ENCODE measurements at regions not wholly inside any gene's neighbourhood (a gene's known extent, or its start where the extent isn't known, plus 50 kb on each side); places are given as distances from the start of the nearest gene placed in this dataset.

DNA sequence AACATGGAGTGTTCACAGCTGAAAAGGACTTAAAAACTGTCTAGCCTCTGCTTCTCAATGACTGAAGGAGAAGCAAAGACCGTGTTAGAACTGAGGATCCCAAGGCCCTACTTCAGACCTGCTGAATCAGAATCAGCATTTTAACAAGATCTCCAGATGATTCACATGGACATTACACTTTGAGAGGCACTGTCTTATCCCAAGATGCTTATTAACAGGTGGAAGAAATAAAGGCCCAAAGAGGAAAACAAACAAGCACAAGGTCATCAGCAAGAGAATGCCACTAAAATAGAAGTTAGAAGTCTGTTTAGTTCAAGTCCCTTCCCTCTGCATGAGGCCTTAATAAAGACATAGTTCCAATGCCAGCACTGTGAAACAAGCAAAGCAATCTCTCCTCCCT, 191.4 kb upstream of the BCL6 start:
- no peaks in the 10 kb centered on the region for H3K27me3 ChIP-seq (ENCODE audit: insufficient read depth, poor library complexity, severe bottlenecking)
- no peaks in the 10 kb centered on the region for H3K4me1 ChIP-seq (ENCODE audit: insufficient read depth, poor library complexity, severe bottlenecking)
- no peak overlapping the region for H3K27ac ChIP-seq (ENCODE audit: poor library complexity, severe bottlenecking)
- no peaks in the 10 kb centered on the region for H3K36me3 ChIP-seq (ENCODE audit: low read depth)
- TF ChIP-seq, protein P1, sequence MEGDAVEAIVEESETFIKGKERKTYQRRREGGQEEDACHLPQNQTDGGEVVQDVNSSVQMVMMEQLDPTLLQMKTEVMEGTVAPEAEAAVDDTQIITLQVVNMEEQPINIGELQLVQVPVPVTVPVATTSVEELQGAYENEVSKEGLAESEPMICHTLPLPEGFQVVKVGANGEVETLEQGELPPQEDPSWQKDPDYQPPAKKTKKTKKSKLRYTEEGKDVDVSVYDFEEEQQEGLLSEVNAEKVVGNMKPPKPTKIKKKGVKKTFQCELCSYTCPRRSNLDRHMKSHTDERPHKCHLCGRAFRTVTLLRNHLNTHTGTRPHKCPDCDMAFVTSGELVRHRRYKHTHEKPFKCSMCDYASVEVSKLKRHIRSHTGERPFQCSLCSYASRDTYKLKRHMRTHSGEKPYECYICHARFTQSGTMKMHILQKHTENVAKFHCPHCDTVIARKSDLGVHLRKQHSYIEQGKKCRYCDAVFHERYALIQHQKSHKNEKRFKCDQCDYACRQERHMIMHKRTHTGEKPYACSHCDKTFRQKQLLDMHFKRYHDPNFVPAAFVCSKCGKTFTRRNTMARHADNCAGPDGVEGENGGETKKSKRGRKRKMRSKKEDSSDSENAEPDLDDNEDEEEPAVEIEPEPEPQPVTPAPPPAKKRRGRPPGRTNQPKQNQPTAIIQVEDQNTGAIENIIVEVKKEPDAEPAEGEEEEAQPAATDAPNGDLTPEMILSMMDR (IDR thresholded peaks at IDR 0.05; ENCODE audit: poor library complexity, severe bottlenecking): no peak
- H3K4me3 ChIP-seq (ENCODE audit: severe bottlenecking): no peak overlapping the region
- ATAC-seq (ENCODE audit: low read depth) (no peak), DNase-seq (ENCODE audit: low spot score) (no peak)
- no peaks in the 10 kb centered on the region for H3K9me3 ChIP-seq (ENCODE audit: severe bottlenecking)

DNA sequence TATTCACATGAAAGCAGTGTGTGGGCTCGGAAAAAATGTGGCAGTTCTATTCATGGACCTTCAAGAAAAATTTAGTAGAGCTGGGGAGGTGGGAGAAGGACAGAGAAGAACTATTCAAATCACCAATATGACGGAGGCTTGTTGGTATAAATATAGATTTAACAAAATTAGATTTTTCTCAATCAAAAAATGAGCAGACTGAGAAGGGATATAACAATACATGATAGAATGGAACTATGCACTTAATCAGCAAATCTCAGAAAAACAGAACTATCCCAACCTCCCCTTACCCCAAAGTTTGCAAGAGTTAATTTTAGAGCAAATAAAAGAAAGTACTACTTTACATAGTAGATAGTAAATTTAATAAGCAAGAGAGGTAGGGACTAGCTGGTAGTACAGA, 194.6 kb upstream of the BCL6 start:
- Histone ChIP-seq H3K27ac (ENCODE audit: poor library complexity, severe bottlenecking) (no peak overlapping the region), H3K4me3 (ENCODE audit: severe bottlenecking) (no peak overlapping the region), H3K9me3 (ENCODE audit: severe bottlenecking) (no peaks in the 10 kb centered on the region), H3K36me3 (ENCODE audit: low read depth) (no peaks in the 10 kb centered on the region), H3K27me3 (ENCODE audit: insufficient read depth, poor library complexity, severe bottlenecking) (no peaks in the 10 kb centered on the region), H3K4me1 (ENCODE audit: insufficient read depth, poor library complexity, severe bottlenecking) (peaks cover 13% of the 10 kb centered on the region)
- TF ChIP-seq, protein P1 (IDR thresholded peaks at IDR 0.05; ENCODE audit: poor library complexity, severe bottlenecking): no peak
- ATAC-seq (ENCODE audit: low read depth): no peak
- DNase-seq (ENCODE audit: low spot score): no peak

DNA sequence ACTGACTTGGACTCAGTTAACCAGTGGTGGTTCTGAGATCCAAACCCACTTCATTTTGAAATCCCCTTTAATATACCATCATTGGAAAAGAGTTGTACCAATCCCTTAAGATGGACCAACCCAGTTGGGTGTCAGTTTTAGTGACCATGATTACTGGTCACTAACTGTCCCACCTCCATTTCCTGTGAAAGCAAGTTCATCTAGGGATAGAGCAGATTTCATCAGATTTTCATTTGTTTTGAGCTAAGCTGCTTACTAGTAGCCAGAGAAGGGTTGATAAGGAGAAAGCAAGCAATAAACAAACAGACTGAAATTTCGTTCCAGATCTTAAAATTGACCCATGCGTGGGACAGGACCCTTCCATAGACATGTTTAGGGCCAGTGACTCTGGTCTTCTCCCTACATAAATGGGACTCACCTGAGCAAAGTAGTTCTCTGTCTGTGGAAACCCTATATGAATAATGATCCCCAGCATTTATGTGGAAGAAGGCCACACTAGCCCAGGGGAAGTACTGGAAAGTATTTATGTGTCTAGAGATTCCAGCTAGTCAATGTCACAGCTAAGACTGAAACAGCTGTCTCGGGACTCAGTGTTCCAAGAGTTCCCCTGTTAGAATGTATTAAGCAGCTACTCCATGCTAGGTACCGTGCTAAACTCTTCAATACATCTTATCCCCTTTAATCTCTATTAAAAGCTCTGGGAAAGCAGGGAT, 196.0 kb upstream of the BCL6 start:
- ATAC-seq (ENCODE audit: low read depth): no peak
- H3K27ac ChIP-seq (ENCODE audit: poor library complexity, severe bottlenecking): no peak overlapping the region
- H3K4me3 ChIP-seq (ENCODE audit: severe bottlenecking): no peak overlapping the region
- no peaks in the 10 kb centered on the region for H3K27me3 ChIP-seq (ENCODE audit: insufficient read depth, poor library complexity, severe bottlenecking)
- peaks cover 13% of the 10 kb centered on the region for H3K4me1 ChIP-seq (ENCODE audit: insufficient read depth, poor library complexity, severe bottlenecking)
- H3K36me3 ChIP-seq (ENCODE audit: low read depth): no peaks in the 10 kb centered on the region
- DNase-seq (ENCODE audit: low spot score): no peak
- H3K9me3 ChIP-seq (ENCODE audit: severe bottlenecking): no peaks in the 10 kb centered on the region
- TF ChIP-seq, protein P1 (IDR thresholded peaks at IDR 0.05; ENCODE audit: poor library complexity, severe bottlenecking): no peak

DNA sequence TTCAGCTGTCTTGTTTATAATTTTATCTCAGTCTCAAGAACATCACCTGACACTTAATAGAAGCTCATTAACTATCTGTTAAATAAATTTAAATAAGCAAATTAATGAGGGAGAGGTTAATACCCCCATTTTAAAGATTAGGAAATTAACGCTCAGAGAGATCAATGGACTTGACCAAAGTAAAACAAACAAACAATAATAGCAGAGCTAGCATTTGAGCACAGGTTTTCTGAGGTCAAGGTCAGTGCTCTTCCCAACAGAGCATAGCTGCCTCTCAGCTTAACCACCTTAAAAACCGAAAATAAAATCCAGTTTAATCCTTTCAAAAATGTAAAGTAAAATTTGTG, 196.6 kb upstream of the BCL6 start:
- ATAC-seq (ENCODE audit: low read depth) (no peak), DNase-seq (ENCODE audit: low spot score) (no peak)
- H3K4me1 ChIP-seq (ENCODE audit: insufficient read depth, poor library complexity, severe bottlenecking): peaks cover 13% of the 10 kb centered on the region
- H3K36me3 ChIP-seq (ENCODE audit: low read depth): no peaks in the 10 kb centered on the region
- no peaks in the 10 kb centered on the region for H3K27me3 ChIP-seq (ENCODE audit: insufficient read depth, poor library complexity, severe bottlenecking)
- TF ChIP-seq, protein P1 (IDR thresholded peaks at IDR 0.05; ENCODE audit: poor library complexity, severe bottlenecking): no peak
- no peaks in the 10 kb centered on the region for H3K9me3 ChIP-seq (ENCODE audit: severe bottlenecking)
- H3K4me3 ChIP-seq (ENCODE audit: severe bottlenecking): no peak overlapping the region
- H3K27ac ChIP-seq (ENCODE audit: poor library complexity, severe bottlenecking): no peak overlapping the region

DNA sequence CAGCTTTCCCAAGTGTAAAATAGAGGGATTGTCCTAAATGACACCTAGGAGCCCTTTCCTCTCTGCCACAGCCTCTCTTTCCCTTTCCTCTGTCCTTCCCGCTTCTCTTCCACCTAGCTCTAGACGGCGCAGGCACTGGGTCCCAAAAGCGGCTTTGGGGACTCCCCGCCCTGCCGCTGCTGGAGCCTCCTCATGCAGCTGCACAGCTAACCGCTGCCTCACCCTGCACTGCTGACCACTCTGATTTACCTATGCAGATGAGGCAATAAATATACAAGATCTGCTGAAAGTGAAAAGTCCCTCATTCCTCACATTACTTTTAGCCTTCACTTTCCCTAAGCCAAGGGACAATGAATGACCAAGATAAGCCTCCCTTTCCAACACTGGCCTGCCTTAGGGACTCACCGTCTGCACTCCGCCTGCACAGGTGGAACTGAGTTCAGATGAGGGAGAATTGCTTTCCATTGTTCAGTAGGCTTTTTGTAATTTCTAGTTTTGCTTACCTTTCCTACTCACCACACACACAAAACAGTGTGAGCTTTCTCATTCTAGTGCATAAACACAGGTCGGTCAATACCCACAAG, 197.5 kb upstream of the BCL6 start:
- DNase-seq (ENCODE audit: low spot score) (no peak), ATAC-seq (ENCODE audit: low read depth) (no peak)
- TF ChIP-seq, protein P1 (IDR thresholded peaks at IDR 0.05; ENCODE audit: poor library complexity, severe bottlenecking): no peak
- H3K4me3 ChIP-seq (ENCODE audit: severe bottlenecking): no peak overlapping the region
- no peaks in the 10 kb centered on the region for H3K9me3 ChIP-seq (ENCODE audit: severe bottlenecking)
- no peak overlapping the region for H3K27ac ChIP-seq (ENCODE audit: poor library complexity, severe bottlenecking)
- H3K36me3 ChIP-seq (ENCODE audit: low read depth): no peaks in the 10 kb centered on the region
- H3K4me1 ChIP-seq (ENCODE audit: insufficient read depth, poor library complexity, severe bottlenecking): peaks cover 13% of the 10 kb centered on the region
- no peaks in the 10 kb centered on the region for H3K27me3 ChIP-seq (ENCODE audit: insufficient read depth, poor library complexity, severe bottlenecking)

All from RWPE2 (cell line).